Caco-2 (cell line): ENCODE measurements at regions not wholly inside any gene's neighbourhood (a gene's known extent, or its start where the extent isn't known, plus 50 kb on each side); places are given as distances from the start of the nearest gene placed in this dataset.

Experiments
- BruUV-seq: library from RNA; stranded (reverse); fragments of 400-500 nt; replicated peaks from 2 replicates; lab custom pipeline; 2021; lab: Mats Ljungman, UMichigan
- CTCF ChIA-PET: fragments of 300-600 bp; sonication (Branson Sonifier 250); formaldehyde crosslinking; loops from one replicate; lab custom pipeline; 2022; ENCODE audit warnings: antibody characterized with exemption; lab: Charles Lee
- POLR2A ChIA-PET: fragments of 300-600 bp; sonication (Branson Sonifier 250); formaldehyde crosslinking; loops from one replicate; lab custom pipeline; 2022; ENCODE audit warnings: antibody characterized with exemption; lab: Charles Lee
- DNase-seq, 2 experiments: peaks; one replicate each; pipeline versions ENCODE4 v3.0.0 to v3.0.0-alpha.2; 2020 to 2022
- H3K27me3 ChIP-seq: replicated peaks from 2 replicates; pipeline ENCODE4 v1.6.0; 2011; ENCODE audit warnings: low read length; ENCODE audit not compliant: control insufficient read depth, insufficient read depth
- H3K36me3 ChIP-seq: 2 replicates; pipeline ENCODE4 v1.5.1; 2011; ENCODE audit warnings: low read length; ENCODE audit not compliant: control insufficient read depth, insufficient read depth
- H3K4me1 ChIP-seq: fragments of 250-450 bp; sonication (Bioruptor Pico); 2 replicates; pipeline ENCODE4 v1.5.1; 2020; ENCODE audit warnings: mild to moderate bottlenecking
- H3K4me3 ChIP-seq: 2 replicates; pipeline ENCODE4 v1.5.1; 2011; ENCODE audit warnings: low read depth, mild to moderate bottlenecking, control low read depth, low read length
- H3K9me3 ChIP-seq: fragments of 250-450 bp; sonication (Bioruptor Pico); 2 replicates; pipeline ENCODE4 v1.5.1; 2020; ENCODE audit warnings: mild to moderate bottlenecking, moderate library complexity
- H3K27ac Mint-ChIP-seq: one replicate; pipeline ENCODE4 v1.8.0; 2022; ENCODE audit warnings: mixed read lengths; ENCODE audit not compliant: unreplicated experiment
- H3K27me3 Mint-ChIP-seq: one replicate; pipeline ENCODE4 v1.8.0; 2022; ENCODE audit warnings: mixed read lengths; ENCODE audit not compliant: insufficient read depth, unreplicated experiment
- H3K36me3 Mint-ChIP-seq: one replicate; pipeline ENCODE4 v1.8.0; 2022; ENCODE audit warnings: mild to moderate bottlenecking, mixed read lengths; ENCODE audit not compliant: insufficient read depth, unreplicated experiment
- H3K4me1 Mint-ChIP-seq: one replicate; pipeline ENCODE4 v1.8.0; 2022; ENCODE audit warnings: low read depth, mixed read lengths; ENCODE audit not compliant: unreplicated experiment
- H3K4me3 Mint-ChIP-seq: one replicate; pipeline ENCODE4 v1.8.0; 2022; ENCODE audit warnings: mild to moderate bottlenecking, moderate library complexity, mixed read lengths; ENCODE audit not compliant: unreplicated experiment
- H3K9me3 Mint-ChIP-seq: one replicate; pipeline ENCODE4 v1.8.0; 2022; ENCODE audit warnings: mixed read lengths; ENCODE audit not compliant: unreplicated experiment
- intact Hi-C: fragments of 100-400 bp; cut with micrococcal nuclease; formaldehyde crosslinking; loops from one replicate; pipeline ENCODE4 v1.10.0; 2022; ENCODE audit not compliant: unreplicated experiment
- TF ChIP-seq, protein P1 (sequence below), 2 experiments: fragments of 200-600 bp in 1 of 2; IDR thresholded peaks; 1 replicate in 1 of 2; 2 replicates in 1 of 2; pipeline versions ENCODE4 v1.5.1 to v1.8.0; 2011 to 2022; ENCODE audit warnings: antibody characterized with exemption in 1 of 2, control low read depth in 1 of 2, inconsistent platforms in 1 of 2, low read depth in 1 of 2, low read length in 1 of 2, mild to moderate bottlenecking in 1 of 2, moderate library complexity in 1 of 2; ENCODE audit not compliant: insufficient read depth in 1 of 2, severe bottlenecking in 1 of 2, unreplicated experiment in 1 of 2

DNA sequence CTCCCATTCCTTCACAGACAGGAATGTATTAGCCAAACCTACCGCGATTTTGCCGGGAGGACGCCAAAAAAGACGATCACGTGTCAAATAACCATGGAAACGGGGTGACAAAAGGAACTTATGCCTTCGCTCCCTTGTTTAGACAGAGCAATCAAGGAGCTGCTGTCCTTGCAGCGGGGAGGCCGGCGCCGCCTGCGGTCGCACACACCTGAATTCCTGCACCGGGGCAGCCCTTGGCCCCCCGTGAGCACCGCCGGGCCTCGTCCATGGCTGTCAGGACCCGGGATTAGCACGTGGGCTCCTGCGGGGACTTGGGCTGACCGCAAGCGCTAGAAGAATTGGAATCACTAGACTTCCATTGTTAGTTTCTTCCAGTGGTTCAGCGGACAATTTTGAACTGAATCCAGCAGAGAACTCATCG, 193.1 kb downstream of the SHQ1 start:
- Mint-ChIP-seq H3K4me3 (no peak overlapping the region), H3K27me3 (peaks cover 3% of the 10 kb centered on the region), H3K36me3 (peaks cover 5% of the 10 kb centered on the region), H3K27ac (no peak overlapping the region), H3K4me1 (no peaks in the 10 kb centered on the region), H3K9me3 (peaks cover 16% of the 10 kb centered on the region)
- Histone ChIP-seq H3K36me3 (no peaks in the 10 kb centered on the region), H3K9me3 (no peaks in the 10 kb centered on the region), H3K27me3 (no peaks in the 10 kb centered on the region), H3K4me1 (no peaks in the 10 kb centered on the region), H3K4me3 (no peak overlapping the region)
- intact Hi-C loops: no loop called here
- BruUV-seq: no TSS peak
- TF ChIP-seq, protein P1, sequence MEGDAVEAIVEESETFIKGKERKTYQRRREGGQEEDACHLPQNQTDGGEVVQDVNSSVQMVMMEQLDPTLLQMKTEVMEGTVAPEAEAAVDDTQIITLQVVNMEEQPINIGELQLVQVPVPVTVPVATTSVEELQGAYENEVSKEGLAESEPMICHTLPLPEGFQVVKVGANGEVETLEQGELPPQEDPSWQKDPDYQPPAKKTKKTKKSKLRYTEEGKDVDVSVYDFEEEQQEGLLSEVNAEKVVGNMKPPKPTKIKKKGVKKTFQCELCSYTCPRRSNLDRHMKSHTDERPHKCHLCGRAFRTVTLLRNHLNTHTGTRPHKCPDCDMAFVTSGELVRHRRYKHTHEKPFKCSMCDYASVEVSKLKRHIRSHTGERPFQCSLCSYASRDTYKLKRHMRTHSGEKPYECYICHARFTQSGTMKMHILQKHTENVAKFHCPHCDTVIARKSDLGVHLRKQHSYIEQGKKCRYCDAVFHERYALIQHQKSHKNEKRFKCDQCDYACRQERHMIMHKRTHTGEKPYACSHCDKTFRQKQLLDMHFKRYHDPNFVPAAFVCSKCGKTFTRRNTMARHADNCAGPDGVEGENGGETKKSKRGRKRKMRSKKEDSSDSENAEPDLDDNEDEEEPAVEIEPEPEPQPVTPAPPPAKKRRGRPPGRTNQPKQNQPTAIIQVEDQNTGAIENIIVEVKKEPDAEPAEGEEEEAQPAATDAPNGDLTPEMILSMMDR (IDR thresholded peaks at IDR 0.05; ENCODE audit: insufficient read depth in 1 of 2, low read depth in 1 of 2, low read length in 1 of 2, severe bottlenecking in 1 of 2, unreplicated experiment in 1 of 2): no peak
- ChIA-PET POLR2A (no interaction called here), CTCF (no interaction called here)
- DNase-seq: no peak

DNA sequence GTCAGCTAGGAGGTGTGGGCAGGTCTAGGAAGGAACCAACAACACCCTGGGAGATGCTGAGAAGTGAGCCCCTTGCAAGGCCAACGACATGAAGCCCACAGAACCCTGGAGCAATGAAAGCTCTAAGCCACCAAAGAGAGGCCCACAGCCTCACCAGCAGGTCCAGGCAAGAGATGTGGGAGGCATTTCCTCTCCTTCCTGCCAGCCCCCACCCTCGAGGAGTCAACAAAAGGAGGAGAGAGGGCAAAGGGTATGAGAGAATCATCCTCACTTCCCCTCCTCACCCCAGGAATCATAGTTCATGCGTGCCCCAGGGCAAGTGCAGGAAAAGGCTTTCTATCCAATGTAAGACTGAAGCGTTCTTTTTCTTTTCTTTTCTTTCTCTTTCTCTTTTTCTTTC, 195.8 kb downstream of the SHQ1 start:
- CTCF ChIA-PET: no interaction called here
- Histone ChIP-seq H3K36me3 (no peaks in the 10 kb centered on the region), H3K4me3 (no peak overlapping the region), H3K9me3 (no peaks in the 10 kb centered on the region), H3K27me3 (no peaks in the 10 kb centered on the region), H3K4me1 (no peaks in the 10 kb centered on the region)
- POLR2A ChIA-PET: no interaction called here
- no TSS peak for BruUV-seq
- H3K9me3 Mint-ChIP-seq: peaks cover 16% of the 10 kb centered on the region
- H3K27me3 Mint-ChIP-seq: peaks cover 6% of the 10 kb centered on the region
- no peaks in the 10 kb centered on the region for H3K36me3 Mint-ChIP-seq
- DNase-seq: no peak
- H3K4me1 Mint-ChIP-seq: no peaks in the 10 kb centered on the region
- intact Hi-C loops: no loop called here
- no peak overlapping the region for H3K4me3 Mint-ChIP-seq
- TF ChIP-seq, protein P1 (IDR thresholded peaks at IDR 0.05; ENCODE audit: insufficient read depth in 1 of 2, low read depth in 1 of 2, low read length in 1 of 2, severe bottlenecking in 1 of 2, unreplicated experiment in 1 of 2): no peak
- H3K27ac Mint-ChIP-seq: no peak overlapping the region

DNA sequence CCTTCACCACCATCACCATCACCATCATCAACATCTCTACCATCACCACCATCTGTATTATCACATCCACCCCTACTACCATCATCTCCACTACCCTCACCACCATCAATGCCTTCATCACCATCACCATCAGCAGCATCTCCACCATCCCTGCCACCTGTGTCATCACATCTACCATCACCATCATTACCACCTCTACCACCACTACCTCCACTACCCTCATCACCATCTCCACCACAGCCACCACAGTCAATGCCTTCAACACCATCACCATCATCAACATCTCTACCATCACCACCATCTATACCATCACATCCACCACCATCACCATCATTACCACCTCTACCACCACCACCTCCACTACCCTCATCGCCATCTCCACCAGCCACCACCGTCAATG, 196.7 kb downstream of the SHQ1 start:
- DNase-seq: no peak
- no peaks in the 10 kb centered on the region for H3K36me3 ChIP-seq
- intact Hi-C loops: no loop called here
- H3K27me3 ChIP-seq: no peaks in the 10 kb centered on the region
- no peaks in the 10 kb centered on the region for H3K9me3 ChIP-seq
- H3K4me3 ChIP-seq: no peak overlapping the region
- H3K27ac Mint-ChIP-seq: no peak overlapping the region
- TF ChIP-seq, protein P1 (IDR thresholded peaks at IDR 0.05; ENCODE audit: insufficient read depth in 1 of 2, low read depth in 1 of 2, low read length in 1 of 2, severe bottlenecking in 1 of 2, unreplicated experiment in 1 of 2): no peak
- ChIA-PET POLR2A (no interaction called here), CTCF (no interaction called here)
- H3K9me3 Mint-ChIP-seq: peaks cover 16% of the 10 kb centered on the region
- no peaks in the 10 kb centered on the region for H3K4me1 ChIP-seq
- H3K27me3 Mint-ChIP-seq: peaks cover 6% of the 10 kb centered on the region
- H3K4me1 Mint-ChIP-seq: no peaks in the 10 kb centered on the region
- no TSS peak for BruUV-seq
- no peak overlapping the region for H3K4me3 Mint-ChIP-seq
- no peaks in the 10 kb centered on the region for H3K36me3 Mint-ChIP-seq
